ENCODE measurements at regions not wholly inside any gene's neighbourhood (a gene's known extent, or its start where the extent isn't known, plus 50 kb on each side); places are given as distances from the start of the nearest gene placed in this dataset.

DNA sequence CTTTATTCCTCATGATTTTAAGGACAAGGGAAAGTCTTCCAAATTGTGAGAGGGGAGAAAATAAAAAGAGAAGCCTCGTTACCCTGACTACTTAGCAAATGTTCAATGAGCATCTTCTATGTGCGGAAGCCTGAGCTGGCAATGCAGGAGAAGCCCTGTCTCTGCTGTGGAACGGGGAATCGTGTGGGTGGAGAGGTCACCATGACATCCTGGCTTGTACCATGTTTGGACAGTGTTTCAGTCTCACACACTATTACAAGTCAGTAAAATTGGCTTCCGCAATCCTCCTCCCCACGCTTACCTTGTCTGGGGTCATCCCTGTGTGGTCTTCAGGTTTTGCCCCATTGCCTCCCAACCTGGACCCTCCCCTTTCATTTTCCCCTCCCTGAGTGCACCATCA lies 65.0 kb upstream of the PPM1B start:
- TF ChIP-seq RARB (CRISPR knock-in tag; IDR thresholded peaks at IDR 0.05) (no peak), CHD2 (IDR thresholded peaks at IDR 0.05; ENCODE audit: low read length, partially characterized antibody) (no peak), RAD21 (conservative IDR thresholded peaks at IDR 0.05 in 1 of 2, IDR thresholded peaks at IDR 0.05 in 1 of 2) (no peak), RCOR1 (IDR thresholded peaks at IDR 0.05; ENCODE audit: low read depth, low read length) (no peak), ZC3H11A (IDR thresholded peaks at IDR 0.05) (no peak), ZNF302 (CRISPR knock-in tag; IDR thresholded peaks at IDR 0.05) (no peak), TP53 (CRISPR knock-in tag; IDR thresholded peaks at IDR 0.05) (no peak), ESRRA (IDR thresholded peaks at IDR 0.05; ENCODE audit: borderline replicate concordance, low read length) (no peak), RFX5 (IDR thresholded peaks at IDR 0.05) (no peak), POLR2A (IDR thresholded peaks at IDR 0.05; ENCODE audit: low read length) (no peak), MAFK (IDR thresholded peaks at IDR 0.05; ENCODE audit: partially characterized antibody) (no peak)
- TF ChIP-seq, protein P1, sequence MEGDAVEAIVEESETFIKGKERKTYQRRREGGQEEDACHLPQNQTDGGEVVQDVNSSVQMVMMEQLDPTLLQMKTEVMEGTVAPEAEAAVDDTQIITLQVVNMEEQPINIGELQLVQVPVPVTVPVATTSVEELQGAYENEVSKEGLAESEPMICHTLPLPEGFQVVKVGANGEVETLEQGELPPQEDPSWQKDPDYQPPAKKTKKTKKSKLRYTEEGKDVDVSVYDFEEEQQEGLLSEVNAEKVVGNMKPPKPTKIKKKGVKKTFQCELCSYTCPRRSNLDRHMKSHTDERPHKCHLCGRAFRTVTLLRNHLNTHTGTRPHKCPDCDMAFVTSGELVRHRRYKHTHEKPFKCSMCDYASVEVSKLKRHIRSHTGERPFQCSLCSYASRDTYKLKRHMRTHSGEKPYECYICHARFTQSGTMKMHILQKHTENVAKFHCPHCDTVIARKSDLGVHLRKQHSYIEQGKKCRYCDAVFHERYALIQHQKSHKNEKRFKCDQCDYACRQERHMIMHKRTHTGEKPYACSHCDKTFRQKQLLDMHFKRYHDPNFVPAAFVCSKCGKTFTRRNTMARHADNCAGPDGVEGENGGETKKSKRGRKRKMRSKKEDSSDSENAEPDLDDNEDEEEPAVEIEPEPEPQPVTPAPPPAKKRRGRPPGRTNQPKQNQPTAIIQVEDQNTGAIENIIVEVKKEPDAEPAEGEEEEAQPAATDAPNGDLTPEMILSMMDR (IDR thresholded peaks at IDR 0.05) = no peak
- TF ChIP-seq, protein P2, sequence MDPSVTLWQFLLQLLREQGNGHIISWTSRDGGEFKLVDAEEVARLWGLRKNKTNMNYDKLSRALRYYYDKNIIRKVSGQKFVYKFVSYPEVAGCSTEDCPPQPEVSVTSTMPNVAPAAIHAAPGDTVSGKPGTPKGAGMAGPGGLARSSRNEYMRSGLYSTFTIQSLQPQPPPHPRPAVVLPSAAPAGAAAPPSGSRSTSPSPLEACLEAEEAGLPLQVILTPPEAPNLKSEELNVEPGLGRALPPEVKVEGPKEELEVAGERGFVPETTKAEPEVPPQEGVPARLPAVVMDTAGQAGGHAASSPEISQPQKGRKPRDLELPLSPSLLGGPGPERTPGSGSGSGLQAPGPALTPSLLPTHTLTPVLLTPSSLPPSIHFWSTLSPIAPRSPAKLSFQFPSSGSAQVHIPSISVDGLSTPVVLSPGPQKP (IDR thresholded peaks at IDR 0.05; ENCODE audit: low read depth, low read length) = no peak
- TF ChIP-seq, protein P3, sequence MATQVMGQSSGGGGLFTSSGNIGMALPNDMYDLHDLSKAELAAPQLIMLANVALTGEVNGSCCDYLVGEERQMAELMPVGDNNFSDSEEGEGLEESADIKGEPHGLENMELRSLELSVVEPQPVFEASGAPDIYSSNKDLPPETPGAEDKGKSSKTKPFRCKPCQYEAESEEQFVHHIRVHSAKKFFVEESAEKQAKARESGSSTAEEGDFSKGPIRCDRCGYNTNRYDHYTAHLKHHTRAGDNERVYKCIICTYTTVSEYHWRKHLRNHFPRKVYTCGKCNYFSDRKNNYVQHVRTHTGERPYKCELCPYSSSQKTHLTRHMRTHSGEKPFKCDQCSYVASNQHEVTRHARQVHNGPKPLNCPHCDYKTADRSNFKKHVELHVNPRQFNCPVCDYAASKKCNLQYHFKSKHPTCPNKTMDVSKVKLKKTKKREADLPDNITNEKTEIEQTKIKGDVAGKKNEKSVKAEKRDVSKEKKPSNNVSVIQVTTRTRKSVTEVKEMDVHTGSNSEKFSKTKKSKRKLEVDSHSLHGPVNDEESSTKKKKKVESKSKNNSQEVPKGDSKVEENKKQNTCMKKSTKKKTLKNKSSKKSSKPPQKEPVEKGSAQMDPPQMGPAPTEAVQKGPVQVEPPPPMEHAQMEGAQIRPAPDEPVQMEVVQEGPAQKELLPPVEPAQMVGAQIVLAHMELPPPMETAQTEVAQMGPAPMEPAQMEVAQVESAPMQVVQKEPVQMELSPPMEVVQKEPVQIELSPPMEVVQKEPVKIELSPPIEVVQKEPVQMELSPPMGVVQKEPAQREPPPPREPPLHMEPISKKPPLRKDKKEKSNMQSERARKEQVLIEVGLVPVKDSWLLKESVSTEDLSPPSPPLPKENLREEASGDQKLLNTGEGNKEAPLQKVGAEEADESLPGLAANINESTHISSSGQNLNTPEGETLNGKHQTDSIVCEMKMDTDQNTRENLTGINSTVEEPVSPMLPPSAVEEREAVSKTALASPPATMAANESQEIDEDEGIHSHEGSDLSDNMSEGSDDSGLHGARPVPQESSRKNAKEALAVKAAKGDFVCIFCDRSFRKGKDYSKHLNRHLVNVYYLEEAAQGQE (IDR thresholded peaks at IDR 0.05) = no peak
